Ovary (tissue), 7 donors: ENCODE measurements at regions not wholly inside any gene's neighbourhood (a gene's known extent, or its start where the extent isn't known, plus 50 kb on each side); places are given as distances from the start of the nearest gene placed in this dataset.

Experiments
- DNase-seq, 5 donors: peaks; one replicate each; pipeline ENCODE4 v3.0.0-alpha.2; 2019 to 2020
- H3K27ac ChIP-seq, 2 donors: fragments of 200-600 bp; one replicate each; pipeline versions ENCODE4 v1.5.1 to v1.8.0; 2019 to 2022
- H3K27me3 ChIP-seq: fragments of 200-600 bp; one replicate; pipeline ENCODE4 v1.8.0; 2022
- H3K36me3 ChIP-seq: fragments of 200-600 bp; sonication (generic); one replicate; pipeline ENCODE4 v1.5.1; 2019
- H3K4me1 ChIP-seq: one replicate; pipeline ENCODE4 v1.8.1; 2013; ENCODE audit warnings: mild to moderate bottlenecking, moderate library complexity; ENCODE audit not compliant: insufficient read depth
- H3K4me3 ChIP-seq: fragments of 200-600 bp; sonication (generic); one replicate; pipeline ENCODE4 v1.5.1; 2017
- H3K9me3 ChIP-seq, 2 donors: fragments of 200-600 bp in 1 of 2; sonication (generic) in 1 of 2; one replicate each; pipeline versions ENCODE4 v1.5.1 to v1.8.1; 2013 to 2019; ENCODE audit warnings: mild to moderate bottlenecking in 1 of 2, moderate library complexity in 1 of 2
- CTCF ChIP-seq, 3 donors: fragments of 450-650 bp in 2 of 3; fragments of 200-600 bp in 1 of 3; IDR thresholded peaks; one replicate each; pipeline versions ENCODE4 v1.5.1 to v1.8.0; 2016 to 2022; ENCODE audit warnings: antibody characterized with exemption in 3 of 3, mild to moderate bottlenecking in 1 of 3
- EP300 ChIP-seq: sonication (generic); formaldehyde crosslinking; IDR thresholded peaks from one replicate; pipeline ENCODE4 v1.6.1; 2017; ENCODE audit warnings: antibody characterized with exemption
- POLR2A ChIP-seq: fragments of 450-650 bp; IDR thresholded peaks from one replicate; pipeline ENCODE4 v1.6.1; 2017; ENCODE audit warnings: antibody characterized with exemption, mild to moderate bottlenecking, moderate library complexity
- WGBS, 3 donors: extraction: QIAGEN DNeasy Blood & Tissue Kit in 1 of 3; methylation state at CpG; one replicate each; pipeline versions ENCODE4 v1.1.5 to v1.1.7; 2013 to 2017; 5-methylcytosine and 5-hydroxymethylcytosine counted together
- intact Hi-C, 4 donors: fragments of 100-400 bp; cut with DNase I; formaldehyde crosslinking; loops; one replicate each; pipeline versions ENCODE4 v1.11.0 to v1.15.1; 2022 to 2023
- donor health status: DM: no; HTN: no; CAD: no; lungs with moderate emphysema.
- donor health status: DM: no; HTN: no; CAD: no.
- donor health status: Bipolar disorder and iron deficiency.
- donor health status: DM: no; HTN: no; CAD: no.
- donor health status: DM: yes; HTN: yes; CAD: no.

GRCh38 chr3:137615659-137616418 is 148.3 kb upstream of the SOX14 start:
- DNase-seq: no peak
- Histone ChIP-seq H3K9me3 (no peaks in the 10 kb centered on the region), H3K36me3 (no peaks in the 10 kb centered on the region), H3K27ac (no peak overlapping the region), H3K4me3 (no peak overlapping the region), H3K27me3 (no peaks in the 10 kb centered on the region), H3K4me1 (no peaks in the 10 kb centered on the region)
- 32 to 55% (median 34%) methylated on average over 10 of the region's 10 CpGs for WGBS, 3 donors
- intact Hi-C loops: no loop called here
- no peak for TF ChIP-seq EP300
- no peak for TF ChIP-seq POLR2A
- no peak for TF ChIP-seq CTCF (IDR thresholded peaks at IDR 0.05)

- intact Hi-C loops: no loop called here
- Histone ChIP-seq H3K27me3 (no peaks in the 10 kb centered on the region), H3K4me1 (no peaks in the 10 kb centered on the region), H3K36me3 (no peaks in the 10 kb centered on the region), H3K4me3 (no peak overlapping the region), H3K9me3 (peaks cover 0 to 3% of the 10 kb centered on the region in 2 donors), H3K27ac (no peak overlapping the region)
- TF ChIP-seq CTCF (IDR thresholded peaks at IDR 0.05): no peak
- no peak for TF ChIP-seq EP300
- TF ChIP-seq POLR2A: no peak
- 48 to 53% (median 50%) methylated on average over 17 of the region's 17 CpGs for WGBS, 3 donors
- DNase-seq: no peak
These were observed 122.0 kb upstream of the SOX14 start for GRCh38 chr3:137641879-137642704.

GRCh38 chr3:137642831-137643230 is 121.3 kb upstream of the SOX14 start:
- H3K27me3 ChIP-seq: no peaks in the 10 kb centered on the region
- 35 to 36% (median 36%) methylated on average over 10 of the region's 10 CpGs for WGBS, 3 donors
- no peak for DNase-seq

GRCh38 chr3:137647179-137647578 is 116.9 kb upstream of the SOX14 start:
- DNase-seq: no peak
- Histone ChIP-seq H3K4me1 (no peaks in the 10 kb centered on the region), H3K27me3 (no peaks in the 10 kb centered on the region), H3K36me3 (no peaks in the 10 kb centered on the region), H3K27ac (no peak overlapping the region), H3K9me3 (no peaks in the 10 kb centered on the region), H3K4me3 (no peak overlapping the region)
- TF ChIP-seq POLR2A: no peak
- TF ChIP-seq EP300: no peak
- no peak for TF ChIP-seq CTCF (IDR thresholded peaks at IDR 0.05)
- intact Hi-C loops: no loop called here
- WGBS, 3 donors: 40 to 50% (median 45%) methylated on average over 5 of the region's 5 CpGs

More at GRCh38 chr3:137642831-137643230, 121.3 kb upstream of the SOX14 start:
- peaks cover 0 to 3% of the 10 kb centered on the region in 2 donors for H3K9me3 ChIP-seq
- TF ChIP-seq POLR2A (no peak), CTCF (IDR thresholded peaks at IDR 0.05) (no peak), EP300 (no peak)
- H3K4me1 ChIP-seq: no peaks in the 10 kb centered on the region
- intact Hi-C loops: no loop called here
- H3K36me3 ChIP-seq: no peaks in the 10 kb centered on the region
- no peak overlapping the region for H3K27ac ChIP-seq
- no peak overlapping the region for H3K4me3 ChIP-seq
